ENCODE measurements at regions not wholly inside any gene's neighbourhood (a gene's known extent, or its start where the extent isn't known, plus 50 kb on each side); places are given as distances from the start of the nearest gene placed in this dataset.

DNA sequence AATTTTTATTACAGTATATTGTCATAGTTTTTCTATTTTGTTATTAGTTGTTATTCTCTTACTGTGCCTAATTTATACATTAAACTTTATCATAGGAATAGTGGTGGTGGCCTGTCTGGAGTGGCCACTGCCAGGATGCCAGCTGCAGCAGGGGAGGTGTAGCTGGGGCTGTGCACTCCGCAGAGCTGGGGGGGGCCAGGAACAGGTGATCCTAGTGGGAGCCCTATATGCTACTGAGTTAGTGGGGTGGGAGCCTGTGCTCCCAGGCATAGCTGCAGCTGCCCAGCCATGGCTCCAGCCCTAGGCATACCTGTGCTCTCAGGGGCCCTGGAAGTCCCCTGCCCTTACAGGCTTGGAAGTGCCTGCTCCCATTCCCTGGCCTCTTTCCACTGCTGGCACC, 638.1 kb upstream of the KCNMB2 start (continued):
- TF ChIP-seq, protein P1, sequence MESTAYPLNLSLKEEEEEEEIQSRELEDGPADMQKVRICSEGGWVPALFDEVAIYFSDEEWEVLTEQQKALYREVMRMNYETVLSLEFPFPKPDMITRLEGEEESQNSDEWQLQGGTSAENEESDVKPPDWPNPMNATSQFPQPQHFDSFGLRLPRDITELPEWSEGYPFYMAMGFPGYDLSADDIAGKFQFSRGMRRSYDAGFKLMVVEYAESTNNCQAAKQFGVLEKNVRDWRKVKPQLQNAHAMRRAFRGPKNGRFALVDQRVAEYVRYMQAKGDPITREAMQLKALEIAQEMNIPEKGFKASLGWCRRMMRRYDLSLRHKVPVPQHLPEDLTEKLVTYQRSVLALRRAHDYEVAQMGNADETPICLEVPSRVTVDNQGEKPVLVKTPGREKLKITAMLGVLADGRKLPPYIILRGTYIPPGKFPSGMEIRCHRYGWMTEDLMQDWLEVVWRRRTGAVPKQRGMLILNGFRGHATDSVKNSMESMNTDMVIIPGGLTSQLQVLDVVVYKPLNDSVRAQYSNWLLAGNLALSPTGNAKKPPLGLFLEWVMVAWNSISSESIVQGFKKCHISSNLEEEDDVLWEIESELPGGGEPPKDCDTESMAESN (CRISPR knock-in tag; conservative IDR thresholded peaks at IDR 0.05): no peak

DNA sequence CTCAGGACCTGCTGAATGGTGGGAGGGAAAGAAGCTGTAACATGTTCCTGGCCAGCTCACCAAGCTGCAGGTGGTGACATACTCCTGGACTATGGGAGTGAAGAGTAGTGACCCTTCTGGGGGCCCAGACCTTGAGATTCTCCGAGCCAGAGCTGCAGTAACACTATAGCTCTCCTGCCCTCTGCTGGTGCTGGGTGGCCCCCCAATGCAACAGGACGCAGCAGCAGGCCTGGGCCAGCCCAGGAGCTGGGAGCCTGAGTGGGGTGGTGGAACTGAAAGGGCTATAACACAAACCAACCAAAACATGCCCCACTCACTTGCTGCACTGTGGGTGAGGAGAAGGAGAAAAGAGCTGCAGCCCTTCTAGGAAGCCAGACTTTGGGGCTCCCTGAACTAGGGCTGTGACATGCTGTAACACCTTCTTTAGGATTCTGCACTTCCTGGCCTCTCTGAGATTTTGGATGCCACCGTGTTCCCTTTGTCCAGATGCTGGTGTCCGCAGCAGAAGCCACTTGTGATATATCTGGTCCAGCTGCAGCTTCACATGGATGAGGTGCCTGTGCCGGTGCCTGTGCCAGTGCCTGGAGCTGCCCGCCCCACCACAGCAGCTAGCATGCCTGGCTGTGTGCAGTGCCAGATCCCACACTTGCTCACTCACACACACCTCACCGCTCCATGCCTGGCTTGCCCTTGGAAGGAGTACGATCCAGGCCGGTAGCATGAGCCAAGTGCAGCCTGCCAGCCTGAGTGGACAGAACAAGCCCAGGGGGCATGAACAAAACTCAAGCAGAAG, 636.8 kb upstream of the KCNMB2 start:
- no peak overlapping the region for H3K27ac ChIP-seq (ENCODE audit: extremely low read length, insufficient read depth, low read length)
- no peak for FAIRE-seq
- ChIA-PET POLR2A (no interaction called here), CTCF (ENCODE audit: low intra/inter-chr PET ratio, low total read pairs) (no interaction called here)
- H3K4me1 ChIP-seq (ENCODE audit: insufficient read depth, low read length): no peaks in the 10 kb centered on the region
- H3K79me2 ChIP-seq (ENCODE audit: insufficient read depth, low read length): no peaks in the 10 kb centered on the region
- BruUV-seq (replicated peaks): no TSS peak
- peaks cover 21% of the 10 kb centered on the region; the same call in 1 of the 2 replicates for H3K9me3 ChIP-seq (ENCODE audit: low read length)
- intact Hi-C loops (cut with micrococcal nuclease; ENCODE audit: unreplicated experiment) (no loop called here), in situ Hi-C loops (cut with HindIII; ENCODE audit: extremely low pct_ligation_motif_present, low pct_unique_long_range_greater_than_20kb) (no loop called here)
- no peaks in the 10 kb centered on the region for H3K27me3 ChIP-seq (ENCODE audit: control insufficient read depth in 1 of 2, insufficient read depth in 2 of 2, low read length in 2 of 2)
- DNase-seq (ENCODE audit: low spot score): no peak
- H2AFZ ChIP-seq (ENCODE audit: low read length): no peak overlapping the region
- no peak overlapping the region for H3K4me3 ChIP-seq (replicated peaks in 1 of 3; ENCODE audit: insufficient read depth in 1 of 3, low read depth in 2 of 3, low read length in 3 of 3)
- H3K9ac ChIP-seq (ENCODE audit: insufficient read depth, low read depth, low read length): no peak overlapping the region
- H3K36me3 ChIP-seq (replicated peaks in 1 of 2; ENCODE audit: control insufficient read depth in 1 of 2, insufficient read depth in 2 of 2, low read length in 2 of 2): no peaks in the 10 kb centered on the region
- H3K4me2 ChIP-seq (ENCODE audit: low read depth, low read length): no peak overlapping the region
- TF ChIP-seq, protein P2, sequence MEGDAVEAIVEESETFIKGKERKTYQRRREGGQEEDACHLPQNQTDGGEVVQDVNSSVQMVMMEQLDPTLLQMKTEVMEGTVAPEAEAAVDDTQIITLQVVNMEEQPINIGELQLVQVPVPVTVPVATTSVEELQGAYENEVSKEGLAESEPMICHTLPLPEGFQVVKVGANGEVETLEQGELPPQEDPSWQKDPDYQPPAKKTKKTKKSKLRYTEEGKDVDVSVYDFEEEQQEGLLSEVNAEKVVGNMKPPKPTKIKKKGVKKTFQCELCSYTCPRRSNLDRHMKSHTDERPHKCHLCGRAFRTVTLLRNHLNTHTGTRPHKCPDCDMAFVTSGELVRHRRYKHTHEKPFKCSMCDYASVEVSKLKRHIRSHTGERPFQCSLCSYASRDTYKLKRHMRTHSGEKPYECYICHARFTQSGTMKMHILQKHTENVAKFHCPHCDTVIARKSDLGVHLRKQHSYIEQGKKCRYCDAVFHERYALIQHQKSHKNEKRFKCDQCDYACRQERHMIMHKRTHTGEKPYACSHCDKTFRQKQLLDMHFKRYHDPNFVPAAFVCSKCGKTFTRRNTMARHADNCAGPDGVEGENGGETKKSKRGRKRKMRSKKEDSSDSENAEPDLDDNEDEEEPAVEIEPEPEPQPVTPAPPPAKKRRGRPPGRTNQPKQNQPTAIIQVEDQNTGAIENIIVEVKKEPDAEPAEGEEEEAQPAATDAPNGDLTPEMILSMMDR (CRISPR knock-in tag; IDR thresholded peaks at IDR 0.05): peak; percentile 49
- TF ChIP-seq ADNP (CRISPR knock-in tag; IDR thresholded peaks at IDR 0.05) (no peak), STAG1 (CRISPR knock-in tag; IDR thresholded peaks at IDR 0.05) (peak; percentile 53), NFE2L1 (CRISPR knock-in tag; IDR thresholded peaks at IDR 0.05; ENCODE audit: borderline replicate concordance) (no peak)
- TF ChIP-seq, protein P3, sequence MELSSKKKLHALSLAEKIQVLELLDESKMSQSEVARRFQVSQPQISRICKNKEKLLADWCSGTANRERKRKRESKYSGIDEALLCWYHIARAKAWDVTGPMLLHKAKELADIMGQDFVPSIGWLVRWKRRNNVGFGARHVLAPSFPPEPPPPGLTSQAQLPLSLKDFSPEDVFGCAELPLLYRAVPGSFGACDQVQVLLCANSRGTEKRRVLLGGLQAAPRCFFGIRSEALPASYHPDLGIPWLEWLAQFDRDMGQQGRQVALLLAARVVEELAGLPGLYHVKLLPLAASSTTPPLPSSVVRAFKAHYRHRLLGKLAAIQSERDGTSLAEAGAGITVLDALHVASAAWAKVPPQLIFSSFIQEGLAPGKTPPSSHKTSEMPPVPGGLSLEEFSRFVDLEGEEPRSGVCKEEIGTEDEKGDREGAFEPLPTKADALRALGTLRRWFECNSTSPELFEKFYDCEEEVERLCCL (CRISPR knock-in tag; IDR thresholded peaks at IDR 0.05; ENCODE audit: borderline replicate concordance): no peak
- 67% methylated on average over 3 of the region's 9 CpGs for WGBS (ENCODE audit: low lambda C conversion rate)
- peak; percentile 54 for ATAC-seq
- H4K20me1 ChIP-seq (ENCODE audit: insufficient read depth, low read length): no peaks in the 10 kb centered on the region
